ENCODE measurements at regions not wholly inside any gene's neighbourhood (a gene's known extent, or its start where the extent isn't known, plus 50 kb on each side); places are given as distances from the start of the nearest gene placed in this dataset.
A peak's percentile ranks its signal among the peaks of the same experiment; 100 is the strongest.

GRCh38 chr3:194769020-194769643 is 83.4 kb downstream of the FAM43A start:
- peak; percentile 99 for DNase-seq

GRCh38 chr3:194772241-194773000 is 86.7 kb downstream of the FAM43A start:
- no peak for DNase-seq

DNA sequence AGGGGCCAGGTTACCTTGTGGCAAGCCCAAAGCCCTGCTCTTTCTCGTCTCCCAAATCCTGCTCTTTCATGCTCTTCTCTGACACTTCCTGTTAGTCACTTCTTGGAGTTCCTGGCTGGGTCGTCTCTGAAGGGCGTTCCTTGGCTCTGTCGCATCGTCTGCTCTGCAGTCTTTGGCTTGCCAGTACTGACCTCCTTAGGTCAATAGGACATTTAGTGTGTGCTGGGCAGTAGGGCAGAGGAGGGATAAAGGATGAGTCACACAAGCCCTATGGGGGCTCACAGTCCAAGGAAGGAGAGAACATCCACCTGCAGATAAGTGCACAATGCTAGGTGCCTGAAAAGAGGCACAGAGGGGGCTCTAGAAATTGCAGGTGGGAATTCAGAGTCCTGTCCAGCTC is 87.5 kb downstream of the FAM43A start:
- DNase-seq: no peak

DNA sequence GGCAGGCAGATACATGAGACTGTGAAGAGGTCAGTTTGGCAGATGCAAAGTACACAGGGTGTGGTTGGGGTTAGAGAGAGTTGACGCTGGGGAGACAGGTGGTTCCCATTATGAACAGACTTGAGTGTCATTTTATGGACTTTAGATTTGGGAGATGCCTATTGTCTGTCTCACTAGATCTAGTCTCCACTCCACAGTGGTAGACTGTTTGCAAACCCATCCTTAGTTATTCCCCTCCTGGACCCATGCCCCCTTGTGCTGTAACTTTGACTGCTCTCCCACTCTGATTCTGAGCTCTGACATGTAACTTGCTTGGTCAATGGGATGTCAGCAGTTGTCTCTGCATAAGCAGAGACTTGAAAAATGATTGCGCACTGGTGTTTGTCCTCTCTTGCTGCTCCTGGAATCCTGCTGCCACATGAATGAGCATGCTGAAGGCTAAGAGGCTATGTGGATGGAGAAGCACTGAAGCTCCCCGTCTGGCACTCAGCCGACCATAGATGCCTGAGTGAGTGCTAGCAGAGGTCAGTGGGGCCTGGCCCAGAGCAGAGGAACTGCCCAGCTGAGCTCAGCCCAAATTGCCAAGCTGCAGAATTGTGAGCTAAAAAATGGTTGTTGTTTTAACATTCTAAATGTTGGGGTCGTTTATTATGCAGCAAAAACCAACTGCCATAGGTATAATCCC is 88.2 kb downstream of the FAM43A start:
- DNase-seq: no peak

GRCh38 chr3:194775266-194775665 is 89.6 kb downstream of the FAM43A start:
- DNase-seq: no peak

DNA sequence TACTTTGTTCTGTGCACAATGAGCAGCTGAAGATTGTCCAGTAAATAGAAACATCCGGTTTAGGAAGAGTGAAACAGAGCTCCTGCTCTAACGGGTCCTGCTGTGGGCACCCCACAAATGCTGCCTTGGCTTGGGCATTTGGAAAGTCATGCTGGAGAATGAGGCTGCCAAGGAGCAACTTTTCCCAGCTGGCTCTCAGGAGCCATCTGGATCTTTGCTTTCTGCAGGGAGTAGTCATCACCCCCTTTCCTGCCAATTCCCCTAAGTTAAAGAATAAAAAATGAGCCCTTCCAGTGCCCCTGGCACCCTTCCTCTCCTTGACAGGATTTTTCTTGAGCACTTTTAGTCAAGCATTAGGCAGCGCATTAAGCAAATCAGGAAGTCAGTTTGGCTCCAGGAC is 90.0 kb downstream of the FAM43A start:
- no peak for DNase-seq

DNA sequence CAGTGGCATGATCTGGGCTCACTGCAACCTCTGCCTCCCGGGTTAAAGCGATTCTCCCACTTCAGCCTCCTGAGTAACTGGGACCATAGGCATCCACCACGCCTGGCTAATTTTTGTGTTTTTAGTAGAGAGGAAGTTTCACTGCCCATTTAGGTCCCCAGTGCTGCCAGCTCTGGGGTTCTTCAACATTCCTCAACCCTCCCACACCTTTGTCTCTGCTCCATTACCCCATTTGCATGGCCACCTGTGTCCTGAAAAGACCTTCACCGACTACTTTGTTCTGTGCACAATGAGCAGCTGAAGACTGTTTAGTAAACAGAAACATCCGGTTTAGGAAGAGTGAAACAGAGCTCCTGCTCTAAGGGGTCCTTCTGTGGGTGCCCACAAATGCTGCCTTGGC is 92.0 kb downstream of the FAM43A start:
- no peak for DNase-seq

- DNase-seq: no peak
These were observed 94.1 kb downstream of the FAM43A start for GRCh38 chr3:194779729-194780224.

- DNase-seq: no peak
These were observed 95.0 kb downstream of the FAM43A start for GRCh38 chr3:194780706-194781105.

DNA sequence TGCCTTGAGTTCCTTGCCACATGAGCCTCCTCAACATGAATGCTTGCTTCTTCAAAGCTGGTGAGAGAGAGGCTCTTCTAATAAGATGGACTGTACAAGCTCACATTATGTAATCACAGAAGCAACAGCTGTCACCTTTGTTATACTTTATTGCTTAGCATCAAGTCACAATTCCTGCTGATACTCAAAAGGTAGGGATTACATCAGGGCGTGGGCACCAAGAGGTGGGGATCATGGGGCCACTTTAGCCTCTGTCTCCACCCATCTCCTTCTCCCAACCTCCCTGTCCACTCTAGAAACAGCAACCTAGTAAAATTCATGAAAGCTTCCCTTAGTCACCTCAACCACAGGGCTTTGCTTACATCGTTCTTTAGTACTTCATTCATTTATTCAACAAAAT is 95.9 kb downstream of the FAM43A start:
- DNase-seq: no peak

DNA sequence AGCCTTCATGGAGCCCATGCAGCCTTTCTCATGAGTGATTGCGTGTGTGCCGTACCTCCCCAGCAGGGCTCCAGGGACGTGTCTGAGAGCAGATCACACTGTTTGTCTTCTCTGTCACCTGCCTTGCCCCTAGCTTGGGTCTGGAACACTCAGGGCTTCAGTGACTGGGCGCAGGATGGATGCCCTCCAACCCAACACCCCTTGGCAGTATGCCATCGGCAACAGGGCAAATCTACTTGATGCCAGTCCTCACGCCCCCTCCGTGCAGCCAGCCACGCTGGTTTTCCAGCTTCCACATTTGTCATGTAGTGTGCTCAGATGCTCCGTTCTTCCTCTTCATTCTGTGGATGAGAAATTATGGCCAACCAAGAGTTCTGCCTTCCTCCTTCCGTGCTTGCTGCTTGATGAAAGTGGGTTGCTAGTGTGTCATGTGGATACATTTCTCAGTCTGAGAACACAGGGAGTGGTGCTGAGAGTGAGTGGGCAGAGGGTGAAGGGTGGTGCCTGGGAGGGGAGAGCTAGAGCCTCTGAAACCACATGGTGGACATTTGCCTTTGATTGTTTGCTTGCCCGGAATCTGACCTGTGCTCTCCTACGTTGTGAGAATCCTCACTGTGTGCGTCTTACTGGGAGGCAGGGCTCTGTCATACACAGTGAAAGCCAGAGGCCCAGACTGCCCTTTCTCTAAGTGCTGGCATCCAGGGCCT is 97.2 kb downstream of the FAM43A start:
- DNase-seq: no peak

GRCh38 chr3:194784361-194784760 is 98.7 kb downstream of the FAM43A start:
- DNase-seq: no peak

GRCh38 chr3:194785315-194785714 is 99.6 kb downstream of the FAM43A start:
- DNase-seq: no peak

DNA sequence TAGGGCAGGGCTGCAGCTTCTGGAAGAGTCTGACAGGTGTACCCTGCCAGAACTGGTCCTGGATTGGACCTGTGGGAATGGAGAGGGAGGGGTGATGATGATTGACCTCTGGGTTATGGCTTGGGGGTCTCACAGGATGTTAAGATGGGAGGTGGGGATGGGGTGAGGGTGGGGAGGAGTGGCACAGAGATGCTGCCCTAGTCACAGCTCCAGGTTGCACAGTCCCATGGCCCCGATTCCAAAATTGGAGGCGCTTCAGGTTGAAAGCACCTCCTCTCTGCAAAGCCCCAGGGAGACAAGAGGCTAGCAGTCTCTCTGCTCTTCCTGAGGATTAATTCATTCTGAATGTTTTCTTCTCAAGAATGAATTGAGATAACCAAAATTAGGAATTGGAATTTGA is 101.4 kb downstream of the FAM43A start:
- DNase-seq: no peak

- no peak for DNase-seq
These were observed 102.0 kb downstream of the FAM43A start for GRCh38 chr3:194787650-194788049.

DNA sequence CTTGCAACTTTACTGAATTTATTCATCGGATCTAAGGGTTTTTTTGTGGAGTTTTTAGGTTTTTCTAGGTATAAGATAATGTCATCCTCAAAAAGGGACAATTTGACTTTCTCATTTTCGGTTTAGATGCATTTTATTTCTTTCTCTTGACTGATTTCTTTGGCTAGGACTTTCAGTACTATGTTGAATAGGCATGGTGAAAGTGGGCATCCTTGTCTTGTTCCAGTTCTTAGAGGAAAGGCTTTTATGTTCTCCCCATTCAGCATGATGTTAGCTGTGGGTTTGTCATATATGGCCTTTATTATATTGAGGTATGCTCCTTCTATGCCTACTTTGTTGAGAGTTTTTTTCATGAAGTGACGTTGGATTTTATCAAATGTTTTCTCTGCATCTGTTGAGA is 106.7 kb downstream of the FAM43A start:
- DNase-seq: no peak

DNA sequence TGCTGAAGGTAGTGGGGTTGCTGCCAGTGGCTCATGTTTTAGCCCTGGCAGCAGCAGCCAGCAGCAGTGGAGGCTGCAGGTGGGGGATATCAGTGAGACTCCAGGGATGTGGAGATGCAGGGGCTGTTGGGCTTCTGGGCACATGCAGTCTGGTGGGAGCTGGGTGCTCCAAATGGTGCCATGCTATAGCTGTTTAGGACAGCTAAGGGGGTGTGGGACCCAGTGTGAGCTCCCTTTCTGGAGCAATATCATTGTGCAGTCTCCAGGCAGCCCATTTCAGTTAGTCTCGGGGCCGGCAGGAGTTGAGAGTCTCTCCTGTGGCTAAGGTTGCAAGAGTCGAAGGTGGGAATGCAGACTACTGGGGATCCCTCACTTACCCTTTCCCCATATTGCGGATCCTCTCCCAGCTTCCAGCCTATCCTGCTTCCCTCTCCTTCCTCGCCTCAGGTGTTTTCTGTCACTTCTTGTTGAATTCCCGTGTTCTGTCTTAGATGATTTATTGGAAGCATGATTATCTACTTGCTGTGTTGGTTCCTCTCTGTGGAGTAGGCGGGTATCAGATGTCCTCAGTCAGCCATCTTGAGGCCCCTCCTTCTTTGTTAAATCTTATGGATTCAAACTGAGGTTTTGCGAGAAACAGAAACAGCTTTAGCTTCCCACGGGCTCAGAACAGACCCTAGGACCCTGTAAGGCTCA is 112.0 kb downstream of the FAM43A start:
- DNase-seq: no peak

GRCh38 chr3:194798486-194798885 is 112.8 kb downstream of the FAM43A start:
- DNase-seq: no peak

- DNase-seq: no peak
These were observed 114.3 kb downstream of the FAM43A start for GRCh38 chr3:194800002-194800401.

- no peak for DNase-seq
These were observed 116.1 kb downstream of the FAM43A start for GRCh38 chr3:194801461-194802432.

- DNase-seq: no peak
These were observed 119.1 kb downstream of the FAM43A start for GRCh38 chr3:194804796-194805195.
